Esophagus (tissue), 2 donors: ENCODE measurements at regions not wholly inside any gene's neighbourhood (a gene's known extent, or its start where the extent isn't known, plus 50 kb on each side); places are given as distances from the start of the nearest gene placed in this dataset.
A peak's percentile ranks its signal among the peaks of the same experiment; 100 is the strongest.

Experiments
- H3K27ac ChIP-seq, 2 donors: one replicate each; pipeline ENCODE4 v1.5.1; 2013; ENCODE audit warnings: low read depth in 2 of 2, mild to moderate bottlenecking in 2 of 2, inconsistent platforms in 1 of 2, low read length in 1 of 2, moderate library complexity in 1 of 2
- H3K27me3 ChIP-seq, 2 donors: one replicate each; pipeline ENCODE4 v1.6.1; 2013; ENCODE audit warnings: low read length in 2 of 2, control low read depth in 1 of 2, mild to moderate bottlenecking in 1 of 2; ENCODE audit not compliant: insufficient read depth in 2 of 2, control insufficient read depth in 1 of 2
- H3K36me3 ChIP-seq, 2 donors: one replicate each; pipeline ENCODE4 v1.6.1; 2013; ENCODE audit warnings: low read length in 1 of 2; ENCODE audit not compliant: control insufficient read depth in 2 of 2, insufficient read depth in 2 of 2
- H3K4me1 ChIP-seq, 2 donors: one replicate each; pipeline ENCODE4 v1.6.1; 2013; ENCODE audit warnings: low read length in 1 of 2; ENCODE audit not compliant: control insufficient read depth in 2 of 2, insufficient read depth in 2 of 2
- H3K4me3 ChIP-seq, 2 donors: one replicate each; pipeline ENCODE4 v1.5.1; 2013; ENCODE audit warnings: low read length in 2 of 2, mild to moderate bottlenecking in 2 of 2, low read depth in 1 of 2, moderate library complexity in 1 of 2
- H3K9me3 ChIP-seq, 2 donors: one replicate each; pipeline ENCODE4 v1.6.1; 2013; ENCODE audit warnings: mild to moderate bottlenecking in 2 of 2, low read depth in 1 of 2, low read length in 1 of 2, moderate library complexity in 1 of 2; ENCODE audit not compliant: control insufficient read depth in 2 of 2, insufficient read depth in 1 of 2
- whole genome bisulfite sequencing, 2 donors: extraction: QIAGEN DNeasy Blood & Tissue Kit; methylation state at CpG; one replicate each; pipeline ENCODE4 v1.1.7; 2013; 5-methylcytosine and 5-hydroxymethylcytosine counted together
- donor health status: healthy with polysubstance abuse.
- donor health status: Bipolar disorder and iron deficiency.

DNA sequence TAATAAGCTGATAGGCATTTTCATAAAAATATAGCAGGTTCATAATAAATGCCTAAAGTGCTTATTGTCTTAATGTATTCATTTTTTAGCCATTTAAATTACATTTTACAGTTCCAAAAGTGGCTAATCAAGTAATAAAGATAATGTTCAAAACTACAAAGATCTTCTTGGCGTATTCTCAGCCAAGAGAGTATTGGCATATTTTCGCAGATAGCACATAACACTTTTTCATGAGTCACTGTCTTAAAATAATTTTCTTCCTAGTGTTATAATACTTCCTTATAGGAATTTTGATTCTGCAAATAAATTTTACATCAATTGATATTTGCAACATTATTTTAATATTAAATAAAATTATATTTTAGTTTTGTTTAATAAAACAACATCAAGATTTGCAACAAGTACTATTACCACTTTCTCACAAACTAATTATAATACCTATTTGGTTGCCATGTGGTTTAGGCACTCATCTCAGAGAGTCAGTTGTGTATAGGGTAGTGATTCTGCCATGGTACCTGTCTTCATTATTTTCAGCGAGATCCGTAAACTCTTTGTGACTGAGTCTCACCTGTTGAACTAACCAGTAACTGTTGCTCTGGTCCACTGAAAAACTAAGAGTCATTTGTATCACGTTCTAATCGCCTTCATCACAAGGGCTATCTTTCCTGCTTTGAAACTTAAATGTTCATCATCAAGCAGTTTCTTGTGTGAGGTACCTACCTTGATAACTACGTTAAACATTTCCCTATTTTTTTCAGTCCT lies 152.5 kb upstream of the AKR1E2 start:
- H3K9me3 ChIP-seq = no peaks in the 10 kb centered on the region
- no peak overlapping the region for H3K4me3 ChIP-seq
- H3K36me3 ChIP-seq = no peaks in the 10 kb centered on the region
- WGBS, 2 donors = 75 to 77% methylated on average over 7 of the region's 7 CpGs
- H3K27me3 ChIP-seq = no peaks in the 10 kb centered on the region
- peaks cover 2% of the 10 kb centered on the region in 2 donors for H3K4me1 ChIP-seq
- peak overlapping the region in 1 of 2 donors; percentile 3 for H3K27ac ChIP-seq

DNA sequence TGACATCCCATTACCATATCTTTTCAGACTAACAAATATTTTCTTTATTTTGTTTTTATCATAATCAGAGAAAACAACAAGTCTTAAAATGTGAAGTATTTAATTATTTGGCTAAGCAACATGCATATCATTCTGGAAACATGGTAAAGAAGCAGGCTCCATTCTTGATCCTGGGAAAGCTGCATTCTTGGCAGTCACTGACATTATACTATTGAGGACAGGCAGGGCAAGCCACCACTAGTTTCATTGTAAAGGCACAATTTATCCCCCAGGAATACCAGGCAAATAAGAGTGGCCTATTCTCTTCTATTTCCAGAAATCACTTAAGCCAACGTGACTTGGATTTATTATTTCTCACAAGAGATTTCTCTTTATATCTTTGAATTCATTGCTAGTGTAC lies 153.8 kb upstream of the AKR1E2 start:
- H3K36me3 ChIP-seq = no peaks in the 10 kb centered on the region
- H3K4me3 ChIP-seq = no peak overlapping the region
- peak overlapping the region; percentile 46 to 53 for H3K27ac ChIP-seq
- H3K27me3 ChIP-seq = no peaks in the 10 kb centered on the region
- 40 to 47% methylated on average over 1 of the region's 1 CpG for WGBS, 2 donors
- H3K9me3 ChIP-seq = no peaks in the 10 kb centered on the region
- H3K4me1 ChIP-seq = no peaks in the 10 kb centered on the region

DNA sequence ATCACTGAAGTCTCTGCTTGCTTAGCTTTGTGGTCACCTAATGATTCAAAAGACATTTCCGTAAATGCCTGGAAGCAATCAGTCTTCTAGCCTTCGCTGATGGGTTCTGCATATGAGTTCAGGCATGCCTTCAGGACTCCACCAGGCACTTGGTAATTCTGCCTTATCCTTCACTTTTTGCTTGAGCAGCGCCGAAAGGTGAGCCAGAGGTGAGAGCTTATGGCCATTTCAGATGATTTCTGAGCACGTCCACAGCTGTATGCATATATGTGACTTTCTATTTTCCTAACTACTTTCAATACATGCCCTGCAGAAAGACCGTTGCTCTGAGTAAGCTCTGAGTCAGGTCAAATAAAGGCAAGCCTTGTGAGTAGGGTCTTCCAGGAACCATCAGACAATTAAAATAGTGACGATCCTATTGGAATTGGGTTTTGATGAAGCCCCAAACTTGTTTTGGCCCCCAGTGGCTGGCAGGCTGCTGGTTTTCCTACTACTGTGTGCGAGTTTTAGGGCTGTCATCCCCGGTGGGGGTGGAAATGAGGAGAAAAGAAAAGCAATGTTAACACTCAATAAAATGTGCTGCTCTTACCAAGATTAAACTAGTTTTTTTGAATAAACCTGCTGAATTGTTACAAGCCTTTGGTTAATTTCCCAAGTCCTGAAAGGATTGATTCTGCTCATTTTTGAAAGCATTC lies 154.4 kb upstream of the AKR1E2 start:
- 47 to 63% methylated on average over 9 of the region's 9 CpGs for WGBS, 2 donors
- Histone ChIP-seq H3K4me3 (no peak overlapping the region), H3K27ac (peak overlapping the region; percentile 46 to 93), H3K9me3 (no peaks in the 10 kb centered on the region), H3K27me3 (no peaks in the 10 kb centered on the region), H3K36me3 (no peaks in the 10 kb centered on the region), H3K4me1 (no peaks in the 10 kb centered on the region)

DNA sequence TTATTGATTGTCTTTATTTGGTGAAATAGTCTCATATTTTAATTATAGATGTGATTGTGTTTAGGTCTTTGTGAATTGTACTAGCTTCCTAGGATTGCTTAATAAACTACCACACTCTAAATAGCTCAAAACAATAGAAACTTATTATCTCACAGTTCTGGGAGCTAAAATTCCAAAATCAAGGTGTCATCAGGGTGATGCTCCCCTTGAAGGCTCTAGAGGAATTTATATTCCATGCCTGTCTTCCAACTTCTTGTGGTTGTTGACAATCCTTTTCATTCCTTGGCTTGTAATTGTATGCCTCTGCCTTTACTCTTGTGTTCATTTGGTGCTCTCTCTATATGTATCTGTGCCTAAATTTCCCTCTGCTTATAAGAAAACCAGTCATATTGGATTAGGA lies 155.3 kb upstream of the AKR1E2 start:
- Histone ChIP-seq H3K27me3 (no peaks in the 10 kb centered on the region), H3K36me3 (no peaks in the 10 kb centered on the region), H3K27ac (peak overlapping the region in 1 of 2 donors; percentile 82), H3K4me3 (no peak overlapping the region), H3K9me3 (no peaks in the 10 kb centered on the region), H3K4me1 (no peaks in the 10 kb centered on the region)

DNA sequence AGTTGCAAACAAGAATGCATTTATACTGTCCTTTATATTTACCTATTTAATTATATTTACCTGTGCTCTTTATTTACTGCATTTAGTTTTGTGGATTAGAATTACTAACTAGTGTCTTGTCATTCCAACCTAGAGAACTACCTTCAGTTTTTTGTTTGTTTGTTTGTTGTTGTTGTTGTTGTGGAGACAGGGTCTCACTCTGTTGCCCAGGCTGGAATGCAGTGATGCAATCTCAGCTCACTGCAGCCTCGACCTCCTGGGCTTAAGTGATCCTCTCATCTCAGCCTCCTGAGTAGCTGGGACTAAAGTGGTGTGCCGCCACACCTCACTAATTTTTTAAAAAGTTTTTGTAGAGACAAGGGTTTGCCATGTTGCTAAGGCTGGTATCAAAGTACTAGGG lies 156.4 kb upstream of the AKR1E2 start:
- Histone ChIP-seq H3K27ac (no peak overlapping the region), H3K4me3 (no peak overlapping the region), H3K9me3 (no peaks in the 10 kb centered on the region), H3K4me1 (no peaks in the 10 kb centered on the region), H3K27me3 (no peaks in the 10 kb centered on the region), H3K36me3 (no peaks in the 10 kb centered on the region)
- WGBS, 2 donors = 80 to 86% methylated on average over 2 of the region's 2 CpGs

DNA sequence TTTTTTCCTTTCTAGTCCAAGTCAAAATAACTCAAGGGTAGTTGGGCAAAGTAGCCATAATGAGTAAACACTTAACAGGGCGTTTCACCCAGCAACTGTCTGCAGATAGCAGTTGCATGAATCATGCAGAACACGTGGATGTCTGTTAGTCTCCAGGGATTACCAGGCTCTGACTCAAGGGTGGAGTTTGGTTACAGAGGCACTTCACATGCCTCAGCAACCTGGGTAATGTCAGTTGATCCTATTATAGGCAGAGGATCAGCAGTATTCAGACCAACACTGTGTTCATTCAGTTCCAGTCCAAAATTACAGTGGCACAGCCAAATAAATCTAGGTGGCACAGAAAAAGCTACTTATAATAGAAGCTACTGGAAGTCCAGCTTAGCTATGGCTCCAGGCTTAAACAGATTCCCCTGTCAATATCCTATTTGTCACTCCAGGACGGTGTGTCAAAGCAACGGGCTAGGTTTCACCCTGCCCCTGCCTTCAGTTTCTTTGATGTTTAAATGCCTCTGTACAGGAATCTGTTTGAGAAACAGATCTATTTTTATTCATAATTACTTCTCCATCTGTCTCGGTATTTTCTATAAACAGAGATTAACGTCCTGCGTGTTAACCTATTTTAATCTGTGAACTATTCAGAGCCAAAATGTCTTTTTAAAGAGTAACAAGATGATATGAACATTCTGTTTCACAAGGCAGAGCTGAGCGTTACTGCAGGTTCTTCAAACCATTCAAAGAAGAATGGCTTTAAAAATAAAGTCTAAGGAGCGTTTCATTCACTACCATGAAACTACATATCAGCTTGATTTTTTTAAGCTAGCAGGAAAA lies 162.6 kb upstream of the AKR1E2 start:
- Histone ChIP-seq H3K4me1 (peaks cover 0 to 8% of the 10 kb centered on the region in 2 donors), H3K4me3 (no peak overlapping the region), H3K27me3 (no peaks in the 10 kb centered on the region), H3K9me3 (no peaks in the 10 kb centered on the region), H3K27ac (peak overlapping the region; percentile 94 to 95), H3K36me3 (no peaks in the 10 kb centered on the region)
- WGBS, 2 donors = 15 to 21% methylated on average over 9 of the region's 9 CpGs

DNA sequence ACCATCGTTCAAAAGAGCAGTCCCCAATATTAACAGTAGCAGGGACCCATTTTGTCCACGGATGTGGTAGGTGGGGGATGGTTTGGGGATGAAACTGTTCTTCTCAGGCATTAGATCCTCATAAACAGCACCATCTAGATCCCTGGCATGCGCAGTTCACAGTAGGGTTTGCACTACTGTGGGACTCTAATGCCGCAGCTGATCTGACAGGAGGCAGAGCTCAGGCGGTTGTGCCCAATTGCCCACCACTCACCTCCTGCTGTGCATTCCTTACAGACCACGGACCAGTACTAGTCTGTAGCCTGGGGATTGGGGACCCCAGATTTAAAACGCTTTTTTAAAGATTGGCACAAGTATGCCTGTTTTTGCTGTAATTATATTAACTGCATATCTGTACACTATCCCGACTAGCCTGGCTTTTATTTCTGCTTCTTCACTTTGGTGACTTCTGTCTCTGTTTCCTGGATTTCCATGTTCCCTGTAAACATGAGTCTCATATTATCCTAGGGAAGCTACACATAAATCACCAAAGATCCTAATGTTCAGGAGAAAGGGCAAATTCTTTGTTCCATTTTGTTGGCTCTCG lies 163.3 kb upstream of the AKR1E2 start:
- Histone ChIP-seq H3K9me3 (no peaks in the 10 kb centered on the region), H3K27me3 (no peaks in the 10 kb centered on the region), H3K27ac (peak overlapping the region; percentile 91 to 98), H3K4me3 (no peak overlapping the region), H3K4me1 (peaks cover 0 to 8% of the 10 kb centered on the region in 2 donors), H3K36me3 (no peaks in the 10 kb centered on the region)
- 48 to 53% methylated on average over 9 of the region's 9 CpGs for WGBS, 2 donors

DNA sequence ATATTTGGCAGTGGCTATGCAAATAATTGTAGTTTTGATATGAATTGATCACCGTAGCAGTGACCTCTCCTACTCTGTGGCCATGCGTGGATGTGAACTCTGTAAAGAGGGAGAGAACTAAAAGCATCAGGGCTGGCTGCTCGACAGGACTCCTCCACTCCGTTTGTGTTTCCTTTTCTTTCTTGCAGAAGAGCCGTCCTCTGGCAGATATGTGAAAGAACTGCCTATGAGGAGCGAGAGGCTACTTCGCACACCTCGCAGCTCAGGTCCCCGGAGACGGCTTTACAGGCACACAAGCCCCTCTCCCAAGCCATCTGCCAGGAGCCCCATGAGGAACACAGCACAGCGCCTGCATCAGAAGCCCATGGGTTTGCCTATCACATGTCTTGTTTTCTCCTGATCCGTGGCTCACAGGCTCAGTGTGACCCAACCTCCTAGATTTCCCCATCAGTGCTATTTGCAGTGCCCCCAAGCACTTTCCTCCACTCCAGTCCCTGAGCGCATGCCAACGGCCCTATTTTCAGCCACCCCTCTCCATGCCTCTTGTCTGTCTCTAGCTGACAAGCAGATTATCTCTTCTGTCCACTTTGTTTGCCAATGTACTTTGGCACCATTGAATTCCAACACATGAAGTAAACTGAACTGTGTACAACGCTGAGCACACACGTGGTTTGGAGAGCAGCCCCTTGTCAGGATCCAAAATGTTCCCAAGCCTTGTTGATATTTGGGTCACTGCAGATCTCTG lies 164.3 kb upstream of the AKR1E2 start:
- WGBS, 2 donors = 63 to 66% methylated on average over 16 of the region's 16 CpGs
- Histone ChIP-seq H3K4me3 (no peak overlapping the region), H3K36me3 (no peaks in the 10 kb centered on the region), H3K27me3 (no peaks in the 10 kb centered on the region), H3K4me1 (peaks cover 0 to 8% of the 10 kb centered on the region in 2 donors), H3K9me3 (no peaks in the 10 kb centered on the region), H3K27ac (peak overlapping the region; percentile 76 to 82)

DNA sequence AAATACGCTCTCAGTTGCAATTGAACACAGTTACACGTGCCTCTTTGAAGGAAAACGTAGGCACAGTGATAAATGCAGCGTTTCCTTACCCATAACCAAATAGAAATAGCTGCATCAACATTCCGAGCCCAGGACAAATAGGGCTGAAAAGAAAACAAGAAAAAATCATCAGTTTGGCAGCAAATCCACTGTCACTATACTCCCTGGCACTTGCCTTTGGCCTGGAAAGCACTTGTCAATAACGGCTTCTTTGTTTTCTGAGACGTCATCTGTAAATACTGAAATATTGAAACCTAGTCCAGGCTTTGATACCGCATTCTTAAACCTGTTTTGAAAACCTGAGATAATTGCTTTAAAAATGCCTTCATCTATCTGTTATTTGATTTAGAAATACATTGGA lies 167.2 kb upstream of the AKR1E2 start:
- 54 to 60% methylated on average over 8 of the region's 8 CpGs for WGBS, 2 donors
- H3K9me3 ChIP-seq = no peaks in the 10 kb centered on the region

More for the DNA sequence above, 167.2 kb upstream of the AKR1E2 start:
- Histone ChIP-seq H3K4me3 (no peak overlapping the region), H3K4me1 (peaks cover 0 to 8% of the 10 kb centered on the region in 2 donors), H3K27me3 (no peaks in the 10 kb centered on the region), H3K27ac (no peak overlapping the region), H3K36me3 (no peaks in the 10 kb centered on the region)
